Neutrophil (primary cell): ENCODE measurements at regions not wholly inside any gene's neighbourhood (a gene's known extent, or its start where the extent isn't known, plus 50 kb on each side); places are given as distances from the start of the nearest gene placed in this dataset.

Experiments used
- H3K27ac ChIP-seq: fragments of 200-600 bp; sonication (generic); 2 replicates; pipeline ENCODE4 v1.5.1; 2016; ENCODE audit warnings: mild to moderate bottlenecking, moderate library complexity
- H3K27me3 ChIP-seq: fragments of 200-600 bp; sonication (generic); 2 replicates; pipeline ENCODE4 v1.6.0; 2016; ENCODE audit warnings: mild to moderate bottlenecking
- H3K36me3 ChIP-seq: fragments of 200-600 bp; sonication (generic); 2 replicates; pipeline ENCODE4 v1.5.1; 2017
- H3K4me1 ChIP-seq, 2 experiments: fragments of 200-600 bp in 1 of 2; sonication (generic) in 1 of 2; 1 replicate in 1 of 2; 2 replicates in 1 of 2; pipeline versions ENCODE4 v1.5.1 to v1.6.1; 2013 to 2016; ENCODE audit warnings: low read depth in 1 of 2, low read length in 1 of 2, mild to moderate bottlenecking in 1 of 2, moderate library complexity in 1 of 2; ENCODE audit not compliant: control insufficient read depth in 1 of 2, insufficient read depth in 1 of 2
- H3K4me3 ChIP-seq, 2 experiments: fragments of 200-600 bp in 1 of 2; sonication (generic) in 1 of 2; 1 replicate in 1 of 2; 2 replicates in 1 of 2; pipeline ENCODE4 v1.5.1; 2013 to 2016; ENCODE audit warnings: low read depth in 1 of 2, low read length in 1 of 2, mild to moderate bottlenecking in 1 of 2, moderate library complexity in 1 of 2
- H3K9me3 ChIP-seq: fragments of 200-600 bp; sonication (generic); 2 replicates; pipeline ENCODE4 v1.5.1; 2016
- CTCF ChIP-seq: fragments of 200-600 bp; sonication (generic); IDR thresholded peaks from 2 replicates; pipeline ENCODE4 v1.5.1; 2016; ENCODE audit warnings: antibody characterized with exemption

DNA sequence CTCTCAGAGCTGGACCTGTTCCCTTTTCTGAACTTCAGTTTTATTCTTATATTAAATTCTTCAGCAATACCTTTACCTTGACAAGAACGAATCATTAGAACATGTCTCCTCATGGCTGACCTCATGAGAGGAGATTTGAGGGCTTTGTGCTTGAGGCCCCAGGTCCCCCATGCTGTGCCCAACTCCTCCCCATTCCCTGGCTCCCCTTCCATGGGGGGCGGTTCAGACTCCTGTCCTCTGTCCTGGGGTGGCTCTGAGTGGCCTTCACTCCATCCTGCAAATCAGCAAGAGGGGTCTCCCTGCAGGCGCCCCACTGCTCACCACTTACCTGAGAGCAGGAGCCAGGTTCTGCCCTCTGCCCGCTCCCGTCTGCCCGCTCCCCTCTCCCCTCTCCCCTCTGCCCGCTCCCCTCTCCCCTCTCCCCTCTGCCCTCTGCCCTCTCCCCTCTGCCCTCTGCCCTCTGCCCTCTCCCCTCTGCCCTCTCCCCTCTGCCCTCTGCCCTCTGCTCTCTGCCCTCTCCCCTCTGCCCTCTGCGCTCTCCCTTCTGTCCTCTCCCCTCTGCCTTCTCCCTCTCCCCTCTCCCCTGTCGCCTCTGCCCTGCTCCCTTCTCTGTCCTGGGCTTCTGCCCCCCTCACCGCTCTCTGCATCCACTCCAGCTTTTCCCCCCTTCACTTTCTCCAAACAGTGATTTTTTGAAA is 98.7 kb upstream of the ALKAL2 start:
- H3K4me3 ChIP-seq = no peak overlapping the region
- no peak for TF ChIP-seq CTCF
- no peaks in the 10 kb centered on the region for H3K4me1 ChIP-seq
- no peaks in the 10 kb centered on the region for H3K36me3 ChIP-seq
- H3K27ac ChIP-seq = no peak overlapping the region
- no peaks in the 10 kb centered on the region for H3K27me3 ChIP-seq
- H3K9me3 ChIP-seq = peaks cover 16% of the 10 kb centered on the region

DNA sequence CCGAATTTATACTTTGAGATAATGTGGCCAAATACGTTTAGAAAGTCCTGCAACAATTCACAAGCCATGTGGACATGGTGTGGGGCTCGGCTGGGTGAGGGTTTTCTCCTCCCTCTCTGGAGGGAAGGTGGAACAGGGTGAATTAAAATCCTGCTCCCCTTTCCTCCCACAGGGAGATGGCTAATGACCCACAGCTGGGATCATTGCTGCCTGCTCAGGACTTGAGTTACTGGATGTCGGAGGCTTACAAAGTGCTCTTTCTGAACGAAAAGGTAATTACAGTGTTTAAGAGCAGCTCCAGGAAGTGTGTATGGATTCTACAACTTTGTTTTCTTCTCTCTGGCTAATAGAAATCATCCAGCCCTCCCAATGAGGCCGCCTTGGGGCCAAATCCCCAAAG is 97.9 kb upstream of the ALKAL2 start:
- H3K4me1 ChIP-seq = no peaks in the 10 kb centered on the region
- no peak for TF ChIP-seq CTCF
- no peaks in the 10 kb centered on the region for H3K27me3 ChIP-seq
- H3K9me3 ChIP-seq = peaks cover 16% of the 10 kb centered on the region
- no peaks in the 10 kb centered on the region for H3K36me3 ChIP-seq
- H3K4me3 ChIP-seq = no peak overlapping the region
- H3K27ac ChIP-seq = no peak overlapping the region

DNA sequence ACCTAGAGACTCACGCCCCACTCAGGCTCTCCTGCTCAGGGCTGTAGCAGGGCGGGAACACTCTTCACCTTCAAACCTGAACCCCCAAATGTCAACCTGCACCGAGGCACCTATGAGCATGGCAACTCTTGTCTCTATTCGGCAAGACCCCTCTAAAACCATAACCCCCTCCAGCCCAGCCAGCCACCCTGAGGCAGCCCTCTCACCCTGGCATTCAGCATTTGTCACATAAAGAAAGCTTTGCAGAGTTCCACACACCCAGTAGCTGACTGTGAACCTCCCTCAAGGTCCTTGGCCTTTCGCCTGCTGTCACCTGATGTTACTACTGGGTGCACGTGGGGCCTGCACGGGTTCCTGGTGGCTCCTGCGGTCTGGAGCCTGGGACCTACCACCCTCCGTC is 97.2 kb upstream of the ALKAL2 start:
- TF ChIP-seq CTCF = no peak
- H3K4me3 ChIP-seq = no peak overlapping the region
- no peaks in the 10 kb centered on the region for H3K4me1 ChIP-seq
- H3K36me3 ChIP-seq = no peaks in the 10 kb centered on the region
- H3K27me3 ChIP-seq = no peaks in the 10 kb centered on the region
- no peak overlapping the region for H3K27ac ChIP-seq
- H3K9me3 ChIP-seq = peaks cover 12% of the 10 kb centered on the region

- Histone ChIP-seq H3K4me3 (no peak overlapping the region), H3K36me3 (no peaks in the 10 kb centered on the region), H3K4me1 (no peaks in the 10 kb centered on the region), H3K27me3 (no peaks in the 10 kb centered on the region), H3K27ac (no peak overlapping the region), H3K9me3 (peaks cover under 1% of the 10 kb centered on the region)
- no peak for TF ChIP-seq CTCF
Observed at GRCh38 chr2:383888-384287, 96.0 kb upstream of the ALKAL2 start.

- H3K27me3 ChIP-seq = no peaks in the 10 kb centered on the region
- H3K36me3 ChIP-seq = no peaks in the 10 kb centered on the region
- H3K9me3 ChIP-seq = no peaks in the 10 kb centered on the region
- no peak for TF ChIP-seq CTCF
- no peaks in the 10 kb centered on the region for H3K4me1 ChIP-seq
- H3K4me3 ChIP-seq = no peak overlapping the region
- no peak overlapping the region for H3K27ac ChIP-seq
Observed at GRCh38 chr2:383178-383577, 95.3 kb upstream of the ALKAL2 start.

DNA sequence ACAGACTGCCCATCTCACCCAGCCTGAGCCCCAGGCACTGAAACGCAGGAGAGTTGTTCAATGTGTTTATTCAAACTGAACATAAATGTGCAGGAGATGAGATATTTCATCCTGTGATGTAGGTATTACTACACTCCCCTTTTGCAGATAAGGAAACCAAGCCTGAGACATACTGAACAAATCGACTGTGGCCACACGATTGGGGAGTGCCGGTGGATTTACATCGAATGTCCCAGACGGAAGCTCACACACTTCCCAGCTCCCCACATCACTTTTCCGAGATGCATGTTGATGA is 94.8 kb upstream of the ALKAL2 start:
- no peaks in the 10 kb centered on the region for H3K9me3 ChIP-seq
- no peaks in the 10 kb centered on the region for H3K27me3 ChIP-seq
- no peak overlapping the region for H3K27ac ChIP-seq
- no peak for TF ChIP-seq CTCF
- H3K4me1 ChIP-seq = no peaks in the 10 kb centered on the region
- no peak overlapping the region for H3K4me3 ChIP-seq
- no peaks in the 10 kb centered on the region for H3K36me3 ChIP-seq
